ENCODE measurements at regions not wholly inside any gene's neighbourhood (a gene's known extent, or its start where the extent isn't known, plus 50 kb on each side); places are given as distances from the start of the nearest gene placed in this dataset.
"Not testable (repeated sequence)": the region's sequence is repeated elsewhere in the genome, so short reads cannot be mapped to it uniquely, and the experiment has no call there.

- peak; percentile 58 for DNase-seq
Observed at GRCh38 chr6:114747995-114748625, 405.3 kb upstream of the HS3ST5 start.

GRCh38 chr6:114740547-114740946 lies 397.7 kb upstream of the HS3ST5 start:
- peak; percentile 20 for DNase-seq

- no peak for DNase-seq
Observed at GRCh38 chr6:114739656-114740055, 396.8 kb upstream of the HS3ST5 start.

- no peak for DNase-seq
Observed at GRCh38 chr6:114735025-114735735, 392.4 kb upstream of the HS3ST5 start.

GRCh38 chr6:114733596-114733995 lies 390.8 kb upstream of the HS3ST5 start:
- no peak for DNase-seq

GRCh38 chr6:114718716-114719270 lies 376.0 kb upstream of the HS3ST5 start:
- no peak for DNase-seq

- no peak for DNase-seq
Observed at GRCh38 chr6:114718186-114718585, 375.4 kb upstream of the HS3ST5 start.

- DNase-seq: no peak
Observed at GRCh38 chr6:114714836-114715507, 372.1 kb upstream of the HS3ST5 start.

- DNase-seq: no peak
Observed at GRCh38 chr6:114713690-114714089, 370.9 kb upstream of the HS3ST5 start.

- DNase-seq: no peak
Observed at GRCh38 chr6:114712129-114712662, 369.4 kb upstream of the HS3ST5 start.

GRCh38 chr6:114707081-114707620 lies 364.3 kb upstream of the HS3ST5 start:
- DNase-seq: no peak

GRCh38 chr6:114690625-114691024 lies 347.8 kb upstream of the HS3ST5 start:
- DNase-seq: no peak

- DNase-seq: no peak
Observed at GRCh38 chr6:114659513-114659912, 316.7 kb upstream of the HS3ST5 start.

- DNase-seq: no peak
Observed at GRCh38 chr6:114651611-114652010, 308.8 kb upstream of the HS3ST5 start.

- no peak for DNase-seq
Observed at GRCh38 chr6:114650891-114651290, 308.1 kb upstream of the HS3ST5 start.

GRCh38 chr6:114649298-114649697 lies 306.5 kb upstream of the HS3ST5 start:
- DNase-seq: no peak

GRCh38 chr6:114648847-114649246 lies 306.0 kb upstream of the HS3ST5 start:
- DNase-seq: no peak

GRCh38 chr6:114638341-114638740 lies 295.5 kb upstream of the HS3ST5 start:
- no peak for DNase-seq

GRCh38 chr6:114634016-114634415 lies 291.2 kb upstream of the HS3ST5 start:
- no peak for DNase-seq

- DNase-seq: not testable (repeated sequence)
Observed at GRCh38 chr6:114626226-114626625, 283.4 kb upstream of the HS3ST5 start.

GRCh38 chr6:114619621-114620200 lies 276.9 kb upstream of the HS3ST5 start:
- DNase-seq: no peak

- no peak for DNase-seq
Observed at GRCh38 chr6:114611696-114612095, 268.9 kb upstream of the HS3ST5 start.

- DNase-seq: no peak
Observed at GRCh38 chr6:114608091-114608490, 265.3 kb upstream of the HS3ST5 start.

Data from right hindlimb (tissue), 1 donor.